Gastroesophageal sphincter (tissue), 3 donors: ENCODE measurements at regions not wholly inside any gene's neighbourhood (a gene's known extent, or its start where the extent isn't known, plus 50 kb on each side); places are given as distances from the start of the nearest gene placed in this dataset.

Experiments used
- CTCF ChIP-seq, 4 experiments: fragments of 200-600 bp in 2 of 4; fragments of 450-650 bp in 2 of 4; sonication (generic) in 1 of 4; IDR thresholded peaks; one replicate each; pipeline ENCODE4 v1.5.1; 2017 to 2019; ENCODE audit warnings: antibody characterized with exemption in 4 of 4, mild to moderate bottlenecking in 2 of 4, moderate library complexity in 2 of 4
- EP300 ChIP-seq: sonication (generic); formaldehyde crosslinking; IDR thresholded peaks from one replicate; pipeline ENCODE4 v1.6.1; 2017; ENCODE audit warnings: antibody characterized with exemption, mild to moderate bottlenecking

- TF ChIP-seq CTCF (IDR thresholded peaks at IDR 0.05): no peak
- no peak for TF ChIP-seq EP300
Observed at GRCh38 chr18:47542551-47542950, 291.1 kb upstream of the SKOR2 start.
